Glomerular visceral epithelial cell (primary cell): ENCODE measurements at regions not wholly inside any gene's neighbourhood (a gene's known extent, or its start where the extent isn't known, plus 50 kb on each side); places are given as distances from the start of the nearest gene placed in this dataset.
"Not testable (repeated sequence)": the region's sequence is repeated elsewhere in the genome, so short reads cannot be mapped to it uniquely, and the experiment has no call there.

Source experiments
- DNase-seq: peaks from one replicate; pipeline ENCODE4 v3.0.0-alpha.2; 2016; ENCODE audit errors: extremely low spot score

DNA sequence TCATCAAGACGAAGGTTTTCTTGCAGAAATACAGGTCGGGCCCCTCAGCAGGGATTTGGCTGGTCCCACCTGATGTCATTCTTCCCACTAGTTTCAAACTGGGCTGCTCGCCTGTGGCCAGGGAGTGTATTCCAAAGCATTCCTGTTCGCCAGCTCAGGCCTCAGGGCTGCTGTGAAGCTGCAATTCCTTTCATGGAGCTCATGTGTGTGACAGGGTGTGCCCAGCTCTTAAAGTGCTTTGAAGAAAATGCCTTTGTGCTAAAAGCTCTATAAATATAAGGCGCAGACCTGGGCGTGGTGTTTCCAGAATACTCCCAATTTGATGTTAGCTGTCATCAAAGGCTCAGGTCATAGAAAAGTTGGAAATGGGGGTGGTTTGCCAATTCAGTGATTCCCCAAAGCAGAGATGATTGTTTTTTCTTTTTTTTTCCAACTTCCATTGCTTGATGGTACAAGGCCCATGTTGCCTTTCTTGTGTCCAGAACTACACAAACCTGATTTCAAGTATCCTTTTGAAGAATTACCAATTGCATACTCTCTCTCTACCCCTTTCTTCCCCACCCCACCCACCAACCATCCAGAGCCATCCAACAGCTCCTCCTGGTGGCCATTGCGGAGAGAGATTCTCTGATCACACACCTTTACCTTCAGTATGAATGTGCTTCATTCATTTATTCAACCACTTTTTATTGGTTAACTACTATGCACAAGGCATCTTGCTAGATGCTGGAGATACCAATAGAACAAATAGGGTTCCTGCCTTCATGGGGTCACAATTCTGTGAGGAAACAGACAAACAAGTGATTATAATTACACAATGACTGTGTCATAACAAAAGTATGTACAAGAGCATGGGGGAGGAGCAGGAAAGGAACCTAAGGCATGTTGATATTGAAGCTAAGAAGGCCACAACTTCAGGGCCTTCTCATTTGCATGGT, 297.3 kb upstream of the LYZL1 start:
- peak; percentile 68 for DNase-seq

DNA sequence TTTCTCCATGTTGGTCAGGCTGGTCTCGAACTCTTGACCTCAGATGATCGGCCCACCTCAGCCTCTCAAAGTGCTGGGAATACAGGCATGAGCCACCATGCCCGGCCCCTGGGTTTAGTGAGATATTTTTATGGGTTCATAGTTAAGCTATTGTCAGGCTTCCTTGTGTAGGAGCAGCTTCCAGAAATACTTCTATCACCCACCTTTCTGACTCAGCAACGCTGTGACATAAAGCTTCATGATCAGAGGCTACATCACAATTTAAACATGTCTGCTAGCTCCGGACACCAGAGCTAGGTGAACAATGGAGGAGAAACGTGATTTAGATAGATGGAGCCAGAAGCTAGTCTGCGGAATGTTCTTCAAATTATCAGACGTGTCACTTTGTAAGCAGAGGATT, 295.8 kb upstream of the LYZL1 start:
- DNase-seq: no peak

DNA sequence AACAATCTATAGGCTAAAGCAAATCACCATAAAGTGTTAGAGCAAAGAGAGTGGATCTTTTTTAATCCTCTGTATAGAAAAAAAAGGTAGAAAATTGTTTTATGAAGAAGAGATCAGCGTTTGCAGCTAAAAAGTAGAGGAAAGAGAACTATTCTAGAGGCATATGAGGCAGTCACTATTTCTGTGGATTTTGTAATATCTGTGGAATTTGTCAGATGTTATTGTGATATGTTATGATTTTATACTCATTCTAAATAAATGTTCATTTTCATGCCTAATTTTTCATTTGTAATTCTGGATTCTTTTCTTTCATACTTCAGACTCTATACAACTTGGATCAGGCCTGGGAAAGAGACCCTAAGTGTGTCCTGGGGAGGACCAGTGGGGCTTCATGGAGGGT, 295.0 kb upstream of the LYZL1 start:
- DNase-seq: no peak

DNA sequence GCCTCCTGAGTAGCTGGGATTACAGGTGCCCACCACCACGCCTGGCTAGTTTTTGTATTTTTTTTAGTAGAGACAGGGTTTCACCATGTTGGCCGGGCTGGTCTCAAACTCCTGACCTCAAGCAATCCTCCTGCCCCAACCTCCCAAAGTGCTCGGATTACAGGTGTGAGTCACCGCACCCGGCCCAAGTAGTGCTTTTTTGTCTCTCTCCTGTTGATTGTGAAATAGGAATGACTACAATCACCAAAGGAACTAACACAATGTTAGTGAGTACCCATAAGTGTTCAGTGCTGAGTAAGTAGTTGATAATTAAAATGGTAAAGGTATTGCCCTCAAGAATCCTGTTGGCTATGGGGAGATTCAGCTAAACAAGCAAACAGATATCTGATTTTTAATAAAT, 294.1 kb upstream of the LYZL1 start:
- DNase-seq: not testable (repeated sequence)

DNA sequence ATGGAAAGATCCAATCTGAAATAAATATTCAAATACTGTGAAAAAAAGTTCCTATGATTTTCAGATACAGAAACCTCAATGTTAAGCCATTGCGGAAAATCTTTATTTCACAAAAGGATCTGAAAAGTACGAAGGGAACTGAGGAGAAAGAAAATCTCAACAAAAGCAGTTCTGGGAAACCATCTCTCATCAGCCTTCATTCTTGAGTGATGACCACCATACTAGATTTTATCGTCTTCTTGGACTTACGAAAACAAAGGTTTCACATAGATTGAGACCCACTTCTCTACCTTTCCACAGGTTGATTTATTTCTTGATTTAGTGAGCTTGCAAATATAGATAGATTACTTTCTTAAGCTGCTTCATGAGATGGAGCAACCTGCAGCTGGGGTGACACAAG, 293.4 kb upstream of the LYZL1 start:
- no peak for DNase-seq

DNA sequence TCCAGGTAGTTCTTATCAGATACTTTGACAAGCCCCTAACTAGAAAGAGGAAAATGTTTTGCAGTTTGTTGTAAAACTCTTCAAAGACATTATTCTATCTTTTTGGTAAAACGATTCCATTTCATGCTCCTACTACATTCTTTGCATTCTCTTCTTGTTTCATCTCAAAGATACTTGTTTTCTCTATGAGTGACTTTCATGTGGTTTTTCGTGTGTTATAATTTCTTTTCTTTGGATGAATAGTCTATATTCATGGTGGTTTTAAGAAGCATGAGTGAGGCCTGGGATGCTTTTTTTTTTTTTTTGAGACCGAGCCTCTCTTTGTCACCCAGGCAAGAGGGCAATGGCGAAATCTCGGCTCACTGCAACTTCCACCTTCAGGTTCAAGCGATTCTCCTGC, 292.5 kb upstream of the LYZL1 start:
- DNase-seq: no peak

DNA sequence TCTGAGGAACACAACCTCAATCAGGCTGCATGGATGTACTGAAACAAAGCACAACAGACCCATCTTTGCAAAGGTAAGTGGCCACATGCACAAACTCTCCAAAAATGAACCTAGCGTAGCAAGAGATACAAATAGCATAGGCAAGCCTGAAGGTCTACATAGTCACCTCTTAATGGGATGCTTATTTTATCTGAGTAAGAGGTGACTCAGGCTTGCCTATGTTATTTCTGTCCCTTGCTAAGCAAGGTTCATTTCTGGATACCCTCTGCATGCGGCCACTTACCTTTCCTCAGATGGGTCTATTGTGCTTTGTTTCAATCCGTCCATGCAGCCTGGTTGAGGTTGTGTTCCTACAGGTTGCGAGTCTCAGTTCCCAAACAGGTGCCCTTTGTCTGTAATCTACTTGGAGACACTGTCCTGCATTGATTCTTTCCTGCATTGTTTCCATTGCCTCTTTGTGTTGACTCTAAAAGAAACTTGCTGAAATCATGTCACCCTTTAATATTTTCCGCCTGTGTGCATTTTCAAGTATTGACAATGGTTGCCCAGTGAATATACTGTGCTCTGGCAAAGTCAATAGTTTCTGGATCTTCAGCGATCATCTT, 291.8 kb upstream of the LYZL1 start:
- no peak for DNase-seq

DNA sequence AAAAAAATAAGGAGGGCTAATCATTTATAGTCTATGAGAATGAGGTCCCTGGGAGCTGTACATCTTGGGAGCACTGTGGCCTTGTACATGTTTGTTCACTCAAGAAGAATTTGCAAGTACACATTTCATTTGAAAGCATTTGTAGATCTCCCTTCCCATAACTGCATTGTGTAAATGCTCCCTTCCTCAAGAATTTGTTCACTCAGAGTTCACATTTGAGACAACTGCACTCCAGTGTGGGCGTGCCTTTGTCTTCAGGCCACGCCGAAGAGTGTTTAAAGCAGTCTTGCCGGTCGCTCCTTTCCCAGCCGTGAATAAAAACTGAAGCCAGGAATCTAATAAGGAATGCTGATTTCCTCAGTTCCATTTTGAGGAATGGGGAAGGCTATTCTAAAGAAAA, 291.1 kb upstream of the LYZL1 start:
- DNase-seq: no peak

DNA sequence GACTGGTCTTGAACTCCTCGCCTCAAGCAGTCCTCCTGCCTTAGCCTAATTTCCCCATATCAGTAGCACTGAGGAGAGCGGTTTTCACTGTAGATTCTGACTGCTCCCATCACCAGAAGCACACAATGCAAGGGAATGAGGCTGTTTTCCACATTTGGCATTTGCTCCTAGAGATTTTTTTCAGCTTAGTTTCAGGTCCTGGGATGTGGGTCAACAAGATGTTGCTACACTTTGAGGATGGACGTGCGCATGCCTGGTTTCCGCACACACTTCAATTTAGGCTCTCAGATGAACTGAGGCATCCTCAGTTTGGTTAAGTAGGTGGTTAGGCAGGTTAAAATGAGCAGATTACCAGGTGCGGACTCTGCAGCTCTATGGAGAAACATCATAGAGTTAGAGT, 287.1 kb upstream of the LYZL1 start:
- no peak for DNase-seq

DNA sequence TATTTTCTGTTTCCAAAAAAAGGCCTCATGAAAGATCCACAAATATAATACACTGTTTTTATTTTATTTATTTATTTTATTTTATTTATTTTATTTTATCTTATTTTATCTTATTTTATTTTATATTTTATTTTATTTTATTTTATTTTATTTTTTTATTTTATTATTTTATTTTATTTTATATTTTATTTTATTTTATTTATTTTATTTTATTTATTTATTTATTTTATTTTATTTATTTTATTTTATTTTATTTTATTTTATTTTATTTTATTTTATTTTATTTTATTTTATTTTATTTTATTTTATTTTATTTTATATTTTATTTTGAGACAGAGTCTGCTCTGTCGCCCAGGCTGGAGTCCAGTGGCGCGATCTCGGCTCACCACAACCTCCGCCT, 285.9 kb upstream of the LYZL1 start:
- not testable (repeated sequence) for DNase-seq

DNA sequence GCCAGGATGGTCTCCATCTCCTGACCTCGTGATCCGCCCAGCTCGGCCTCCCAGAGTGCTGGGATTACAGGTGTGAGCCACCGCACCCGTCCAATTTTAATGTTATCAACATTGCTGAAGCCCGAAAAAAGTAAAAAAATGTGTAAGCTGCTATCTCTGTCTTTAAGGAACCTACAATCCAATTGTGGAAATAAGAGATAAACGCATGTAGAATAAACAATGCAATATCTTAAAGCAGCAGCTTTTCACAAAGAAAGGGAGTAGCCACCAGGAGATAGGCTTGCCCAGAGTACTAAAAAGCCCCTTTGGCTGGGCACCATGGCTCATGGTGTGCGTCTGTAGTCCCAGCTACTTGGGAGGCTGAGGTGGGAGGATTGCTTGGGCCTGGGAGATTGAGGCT, 282.9 kb upstream of the LYZL1 start:
- DNase-seq: no peak

DNA sequence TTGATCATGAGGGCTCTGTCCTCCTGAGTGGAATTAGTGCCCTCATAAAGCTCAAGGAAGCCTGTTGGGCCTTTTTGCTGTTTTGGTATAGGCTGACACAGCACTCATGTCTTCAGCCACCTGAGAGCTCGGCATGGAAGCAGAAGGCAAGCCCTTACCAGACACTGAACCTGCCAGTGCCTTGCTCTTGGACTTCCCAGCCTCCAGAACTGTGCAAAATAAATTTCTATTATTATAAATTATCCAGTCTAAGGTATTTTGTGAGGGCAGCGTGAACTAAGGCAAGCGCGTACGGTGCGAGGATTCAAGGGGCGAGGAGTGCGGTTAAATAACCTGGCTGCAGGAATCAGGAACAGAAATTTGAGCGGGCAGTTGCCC, 281.5 kb upstream of the LYZL1 start:
- no peak for DNase-seq

DNA sequence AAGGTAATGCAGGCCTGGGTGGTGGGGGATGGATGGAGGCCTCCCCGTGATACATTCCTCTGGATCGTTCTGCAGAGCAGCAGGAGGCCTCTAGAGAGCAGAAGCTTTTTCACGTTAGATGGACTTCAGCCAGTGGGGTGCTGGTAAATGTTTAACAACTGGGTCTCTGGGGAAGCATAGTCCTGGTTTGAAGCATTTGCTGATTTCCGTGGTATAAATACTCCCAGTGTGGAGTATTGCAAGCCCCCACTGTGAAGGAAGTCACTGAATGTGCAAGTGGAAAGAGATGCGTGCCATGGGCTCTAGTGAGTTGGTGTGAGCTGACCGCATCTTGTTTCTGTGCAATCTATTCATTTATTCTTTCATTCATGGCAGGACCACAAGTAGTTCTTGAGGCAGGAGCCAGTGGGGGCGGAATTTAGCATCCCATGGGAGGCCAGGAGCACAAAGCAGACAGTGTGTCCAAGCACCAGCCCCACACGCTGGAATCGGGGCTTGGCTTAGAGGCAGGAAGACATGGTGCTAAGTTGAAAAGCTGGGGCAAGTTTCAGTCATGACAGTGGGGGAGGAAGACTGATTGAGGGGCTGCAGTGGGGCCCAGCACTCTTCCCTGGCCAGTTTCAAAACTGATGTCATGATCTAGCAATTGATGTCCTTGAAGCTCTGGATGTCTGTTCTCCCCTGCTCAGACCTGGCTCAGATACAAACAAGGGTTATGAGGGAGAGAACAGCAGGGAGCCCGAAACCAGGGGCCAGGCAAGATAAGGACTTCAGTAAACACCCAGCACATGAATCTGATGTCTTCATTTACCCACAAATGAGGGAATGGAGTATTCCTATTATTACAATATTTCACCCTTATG, 280.9 kb upstream of the LYZL1 start:
- DNase-seq: peak; percentile 6

DNA sequence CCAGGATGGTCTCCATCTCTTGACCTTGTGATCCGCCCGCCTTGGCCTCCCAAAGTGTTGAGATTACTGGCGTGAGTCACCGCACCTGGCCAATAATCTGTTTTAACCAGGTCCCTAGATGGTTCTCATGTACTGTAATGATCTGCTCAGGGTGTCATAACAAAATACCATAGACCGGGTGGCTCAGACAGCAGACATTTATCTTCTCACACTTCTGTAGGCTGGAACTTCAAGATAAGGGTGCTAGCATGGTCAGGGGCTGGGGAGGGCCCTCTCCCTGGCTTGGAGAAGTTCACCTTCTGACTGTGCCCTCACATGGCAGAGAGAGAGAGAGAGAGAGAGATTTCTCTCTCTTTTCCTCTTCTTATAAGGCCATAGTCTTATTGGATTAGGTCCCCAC, 279.4 kb upstream of the LYZL1 start:
- no peak for DNase-seq

DNA sequence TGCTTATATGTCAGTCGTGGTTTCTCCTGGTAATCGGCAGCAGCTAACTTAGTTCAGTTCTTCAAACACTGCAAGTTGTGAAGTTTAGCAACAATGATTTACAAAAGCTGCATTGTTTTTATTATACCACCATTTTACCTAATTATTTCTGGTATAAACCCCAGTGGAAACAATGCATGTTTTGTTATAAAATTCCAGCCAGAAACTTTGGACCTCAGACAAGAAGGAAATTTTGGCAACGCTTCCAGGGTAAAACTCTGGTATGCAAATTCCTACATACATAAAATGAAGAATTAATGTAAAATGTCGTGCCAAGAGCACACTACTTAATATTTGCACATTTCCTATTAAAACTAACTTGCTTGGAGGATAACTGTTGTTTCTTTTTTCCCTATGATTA, 277.4 kb upstream of the LYZL1 start:
- DNase-seq: no peak

DNA sequence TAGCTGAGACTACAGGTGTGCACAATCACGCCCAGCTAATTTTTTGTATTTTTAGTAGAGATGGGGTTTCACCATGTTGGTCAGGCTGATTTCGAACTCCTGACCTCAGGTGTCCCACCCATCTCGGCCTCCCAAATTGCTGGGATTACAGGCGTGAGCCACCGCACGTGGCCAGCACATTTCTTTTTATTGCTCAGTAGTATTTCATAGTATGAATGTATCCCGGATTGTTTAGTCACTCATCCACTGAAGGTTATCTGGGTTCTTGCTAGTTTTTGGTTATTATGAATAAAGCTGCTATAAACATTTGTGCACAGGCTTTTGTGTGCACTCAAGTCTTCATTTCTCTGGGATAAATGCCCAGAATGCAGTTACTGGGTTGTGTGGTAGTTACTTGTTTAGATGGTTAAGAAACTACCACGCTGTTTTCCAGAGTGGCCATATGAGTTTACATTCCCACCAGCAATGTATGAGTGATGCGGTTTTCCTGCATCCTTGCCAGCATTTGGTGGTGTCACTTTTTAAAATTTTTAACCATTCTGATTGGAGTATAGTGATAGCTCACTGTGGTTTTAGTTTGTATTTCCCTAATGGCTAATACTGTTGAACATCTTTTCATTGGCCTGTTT, 275.8 kb upstream of the LYZL1 start:
- DNase-seq: no peak

DNA sequence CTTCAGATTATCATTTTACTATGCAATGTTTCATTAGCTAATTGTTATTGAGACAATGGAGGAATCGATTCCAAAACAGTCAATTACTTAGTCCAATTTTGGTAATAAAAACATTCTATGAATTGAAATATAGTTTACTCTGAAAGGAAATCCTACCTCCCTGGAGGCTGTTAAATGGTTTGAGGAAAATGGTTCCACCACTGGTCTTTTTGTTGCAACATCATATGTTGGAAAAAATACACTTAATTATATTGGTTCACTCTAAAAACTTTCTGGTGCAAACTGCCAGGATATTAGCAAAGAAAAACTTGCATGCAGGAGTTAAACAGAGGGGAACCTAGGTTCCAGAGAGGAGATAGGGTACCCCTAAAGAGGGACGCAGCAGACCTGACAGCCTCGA, 267.3 kb upstream of the LYZL1 start:
- no peak for DNase-seq

DNA sequence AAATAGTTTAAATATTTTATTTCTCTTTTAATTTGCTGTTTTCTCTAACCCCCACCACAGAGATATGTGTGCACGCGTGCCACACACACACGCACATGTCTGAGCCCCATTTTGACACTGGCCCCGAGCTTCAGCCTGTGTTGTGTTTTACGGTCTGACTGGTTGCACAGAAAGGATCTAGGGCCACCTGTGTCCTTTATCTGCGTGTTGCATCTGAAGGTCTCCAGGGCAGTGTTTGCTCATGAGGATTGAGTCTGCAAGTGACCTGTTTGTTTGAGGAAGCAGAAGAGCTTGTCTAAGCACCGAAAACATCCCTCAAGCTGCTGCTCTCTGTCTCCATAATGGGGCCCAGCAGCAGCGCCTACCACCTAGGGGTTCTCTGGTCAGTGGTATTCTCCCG, 266.4 kb upstream of the LYZL1 start:
- DNase-seq: no peak

DNA sequence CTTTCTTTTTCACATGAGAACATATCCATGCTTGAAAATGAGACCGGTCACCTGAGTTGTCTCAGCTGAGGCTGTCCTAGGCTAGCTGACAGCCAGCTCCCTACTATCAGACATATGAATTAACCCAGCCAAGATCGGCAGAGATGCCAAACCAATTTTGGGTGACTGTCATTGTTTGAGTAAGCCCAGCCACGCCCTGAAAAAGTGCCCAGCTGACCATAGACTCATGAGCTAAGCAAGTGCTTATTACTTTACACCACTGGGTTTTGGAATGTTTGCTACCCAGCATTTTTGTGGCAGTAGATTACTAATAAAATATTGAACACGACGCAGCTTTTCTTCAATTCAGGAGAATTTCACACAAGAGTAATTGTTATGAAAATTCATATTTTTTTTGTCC, 265.2 kb upstream of the LYZL1 start:
- DNase-seq: no peak

DNA sequence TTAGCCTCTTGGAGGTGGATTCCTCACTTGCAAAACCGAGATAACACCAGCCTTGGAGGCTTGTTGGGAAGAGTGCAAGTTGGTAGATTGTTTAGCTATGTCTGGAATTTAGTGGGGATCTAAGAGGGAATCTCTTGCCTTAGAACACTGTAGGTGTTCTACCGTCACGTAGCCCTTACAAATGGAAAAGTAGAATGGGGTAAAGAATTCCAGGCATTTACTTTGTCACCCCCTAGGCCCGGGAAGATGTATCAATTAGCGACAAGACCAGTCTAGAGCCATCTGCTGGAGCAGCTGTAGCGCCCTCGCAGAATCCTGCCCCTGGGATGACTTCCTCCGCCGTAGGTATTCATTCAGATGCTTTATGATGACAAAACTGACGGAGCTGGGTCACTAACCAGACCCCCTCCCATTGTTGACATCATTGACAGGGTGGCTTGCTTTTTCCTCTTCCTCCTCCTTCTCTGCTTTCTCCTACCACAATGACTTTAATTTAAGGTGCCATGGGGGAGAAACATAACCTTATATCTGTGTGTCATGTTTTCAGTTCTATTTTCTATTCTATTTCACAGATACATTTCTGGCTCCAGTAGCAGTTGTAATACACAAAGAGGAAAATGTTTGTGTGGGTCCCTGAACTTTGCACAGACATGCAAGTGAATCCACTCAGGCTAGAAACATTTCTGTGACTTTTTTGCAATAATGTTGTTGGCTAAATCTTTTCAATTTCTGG, 262.6 kb upstream of the LYZL1 start:
- no peak for DNase-seq

DNA sequence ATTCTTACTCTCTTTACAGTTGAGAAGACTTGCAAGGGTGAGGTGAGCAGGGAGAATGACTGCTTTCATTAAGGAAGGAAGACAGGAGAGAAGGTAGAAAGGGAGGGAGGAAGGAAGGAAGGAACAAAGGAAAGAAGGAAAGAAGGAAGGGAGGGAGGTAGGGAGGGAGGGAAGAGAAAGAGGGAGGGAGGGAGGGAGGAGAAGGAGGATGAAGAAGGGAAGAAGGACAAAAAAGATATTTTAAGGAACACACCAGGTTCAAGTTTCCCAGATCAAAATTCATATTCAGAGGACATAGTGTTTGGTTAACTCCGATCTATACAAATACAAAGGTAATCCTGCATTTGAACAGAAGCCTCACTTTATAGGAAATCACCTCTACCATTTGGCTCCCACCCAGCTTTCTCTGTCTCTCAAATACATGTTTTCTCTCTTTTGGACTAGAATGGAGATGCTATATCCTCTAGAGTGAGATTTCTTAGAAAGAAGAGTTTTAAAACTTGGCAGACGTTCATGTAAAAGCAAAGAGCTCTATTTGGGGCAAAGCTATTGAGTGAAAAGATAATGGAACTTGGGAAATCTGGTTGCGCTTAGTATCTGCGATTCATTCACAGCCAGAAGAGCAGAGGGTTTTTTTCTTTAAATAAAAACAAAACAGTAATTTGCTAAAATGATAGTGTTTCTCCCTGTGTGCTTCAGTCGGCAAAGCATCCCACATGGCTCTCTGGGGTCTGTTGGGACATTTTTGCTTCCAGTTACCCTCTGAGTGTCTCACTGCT, 261.9 kb upstream of the LYZL1 start:
- no peak for DNase-seq
